ENCODE measurements at regions not wholly inside any gene's neighbourhood (a gene's known extent, or its start where the extent isn't known, plus 50 kb on each side); places are given as distances from the start of the nearest gene placed in this dataset.

DNA sequence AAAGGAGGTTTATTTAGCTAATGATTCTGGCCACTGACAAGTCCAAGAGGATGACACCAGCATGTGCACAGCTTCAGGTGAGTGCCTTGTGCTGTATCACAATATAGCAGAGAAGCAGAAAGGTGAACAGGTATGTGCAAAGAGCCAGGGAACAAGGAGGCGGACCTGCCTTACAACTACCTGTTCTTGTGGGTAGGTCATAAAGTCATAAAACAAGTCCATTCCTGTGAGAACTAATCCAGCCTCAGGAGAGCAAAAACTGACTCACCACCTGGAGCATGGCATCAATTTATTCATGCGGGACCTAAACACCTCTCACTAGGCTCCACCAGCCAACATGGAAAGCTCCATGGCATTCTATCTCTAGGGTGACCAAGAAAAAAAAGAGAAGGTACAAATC lies 234.2 kb downstream of the ASXL3 start:
- TF ChIP-seq, protein P1, sequence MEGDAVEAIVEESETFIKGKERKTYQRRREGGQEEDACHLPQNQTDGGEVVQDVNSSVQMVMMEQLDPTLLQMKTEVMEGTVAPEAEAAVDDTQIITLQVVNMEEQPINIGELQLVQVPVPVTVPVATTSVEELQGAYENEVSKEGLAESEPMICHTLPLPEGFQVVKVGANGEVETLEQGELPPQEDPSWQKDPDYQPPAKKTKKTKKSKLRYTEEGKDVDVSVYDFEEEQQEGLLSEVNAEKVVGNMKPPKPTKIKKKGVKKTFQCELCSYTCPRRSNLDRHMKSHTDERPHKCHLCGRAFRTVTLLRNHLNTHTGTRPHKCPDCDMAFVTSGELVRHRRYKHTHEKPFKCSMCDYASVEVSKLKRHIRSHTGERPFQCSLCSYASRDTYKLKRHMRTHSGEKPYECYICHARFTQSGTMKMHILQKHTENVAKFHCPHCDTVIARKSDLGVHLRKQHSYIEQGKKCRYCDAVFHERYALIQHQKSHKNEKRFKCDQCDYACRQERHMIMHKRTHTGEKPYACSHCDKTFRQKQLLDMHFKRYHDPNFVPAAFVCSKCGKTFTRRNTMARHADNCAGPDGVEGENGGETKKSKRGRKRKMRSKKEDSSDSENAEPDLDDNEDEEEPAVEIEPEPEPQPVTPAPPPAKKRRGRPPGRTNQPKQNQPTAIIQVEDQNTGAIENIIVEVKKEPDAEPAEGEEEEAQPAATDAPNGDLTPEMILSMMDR (IDR thresholded peaks at IDR 0.05): no peak
- TF ChIP-seq POLR2AphosphoS5 (IDR thresholded peaks at IDR 0.05): no peak
- TF ChIP-seq POLR2A (IDR thresholded peaks at IDR 0.05): no peak

Data from upper lobe of left lung (tissue), 4 donors.